ENCODE measurements at regions not wholly inside any gene's neighbourhood (a gene's known extent, or its start where the extent isn't known, plus 50 kb on each side); places are given as distances from the start of the nearest gene placed in this dataset.

DNA sequence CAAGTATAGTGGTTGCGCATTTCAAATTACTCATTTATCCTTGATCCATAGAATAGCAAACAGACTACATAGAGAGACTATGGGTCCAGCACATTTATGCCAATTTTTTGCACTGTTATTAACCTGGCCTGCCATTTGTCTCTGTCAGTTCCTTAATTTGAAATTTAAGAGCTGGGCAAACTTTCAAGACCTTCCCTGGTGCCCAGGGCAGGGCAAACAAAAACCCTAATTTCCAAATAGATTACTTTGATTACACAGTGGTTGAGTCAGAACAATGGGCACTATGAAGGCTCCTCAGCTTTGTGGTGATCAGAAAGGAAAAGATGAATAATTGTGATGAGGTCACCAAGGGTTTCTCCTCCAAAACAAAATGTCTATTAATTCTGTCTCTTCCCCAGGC, 80.6 kb downstream of the TNFSF18 start:
- H3K27me3 ChIP-seq (ENCODE audit: control insufficient read depth, insufficient read depth, low read length): no peaks in the 10 kb centered on the region
- no peak for DNase-seq (ENCODE audit: low read depth)
- H3K36me3 ChIP-seq (ENCODE audit: control insufficient read depth, insufficient read depth, low read length): no peaks in the 10 kb centered on the region
- no peak overlapping the region for H3K4me3 ChIP-seq (ENCODE audit: low read depth, low read length)
- TF ChIP-seq, protein P1, sequence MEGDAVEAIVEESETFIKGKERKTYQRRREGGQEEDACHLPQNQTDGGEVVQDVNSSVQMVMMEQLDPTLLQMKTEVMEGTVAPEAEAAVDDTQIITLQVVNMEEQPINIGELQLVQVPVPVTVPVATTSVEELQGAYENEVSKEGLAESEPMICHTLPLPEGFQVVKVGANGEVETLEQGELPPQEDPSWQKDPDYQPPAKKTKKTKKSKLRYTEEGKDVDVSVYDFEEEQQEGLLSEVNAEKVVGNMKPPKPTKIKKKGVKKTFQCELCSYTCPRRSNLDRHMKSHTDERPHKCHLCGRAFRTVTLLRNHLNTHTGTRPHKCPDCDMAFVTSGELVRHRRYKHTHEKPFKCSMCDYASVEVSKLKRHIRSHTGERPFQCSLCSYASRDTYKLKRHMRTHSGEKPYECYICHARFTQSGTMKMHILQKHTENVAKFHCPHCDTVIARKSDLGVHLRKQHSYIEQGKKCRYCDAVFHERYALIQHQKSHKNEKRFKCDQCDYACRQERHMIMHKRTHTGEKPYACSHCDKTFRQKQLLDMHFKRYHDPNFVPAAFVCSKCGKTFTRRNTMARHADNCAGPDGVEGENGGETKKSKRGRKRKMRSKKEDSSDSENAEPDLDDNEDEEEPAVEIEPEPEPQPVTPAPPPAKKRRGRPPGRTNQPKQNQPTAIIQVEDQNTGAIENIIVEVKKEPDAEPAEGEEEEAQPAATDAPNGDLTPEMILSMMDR (IDR thresholded peaks at IDR 0.05; ENCODE audit: insufficient read depth, low read length, poor library complexity, severe bottlenecking): no peak

DNA sequence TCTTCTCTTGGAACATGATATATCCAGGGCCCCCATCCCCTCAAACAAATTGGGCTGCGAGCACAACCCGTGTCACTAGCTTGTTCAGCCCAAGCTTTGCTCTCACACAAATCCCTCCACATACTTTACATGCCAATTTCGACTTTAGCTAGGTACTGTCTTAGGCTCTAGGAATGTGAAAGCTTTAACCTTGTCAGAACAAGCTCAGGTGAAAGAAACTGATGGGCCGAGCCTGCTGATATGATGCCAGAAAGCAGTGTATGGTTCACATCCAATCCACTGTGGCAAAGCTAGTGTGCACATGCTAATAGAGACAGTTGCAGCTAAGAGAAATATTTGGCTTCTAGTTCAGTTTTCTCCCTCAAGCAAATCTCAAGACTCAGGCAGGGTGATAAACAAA, 79.5 kb downstream of the TNFSF18 start:
- TF ChIP-seq, protein P1 (IDR thresholded peaks at IDR 0.05; ENCODE audit: insufficient read depth, low read length, poor library complexity, severe bottlenecking): no peak
- Histone ChIP-seq H3K27me3 (ENCODE audit: control insufficient read depth, insufficient read depth, low read length) (no peaks in the 10 kb centered on the region), H3K4me3 (ENCODE audit: low read depth, low read length) (no peak overlapping the region), H3K36me3 (ENCODE audit: control insufficient read depth, insufficient read depth, low read length) (no peaks in the 10 kb centered on the region)
- no peak for DNase-seq (ENCODE audit: low read depth)

DNA sequence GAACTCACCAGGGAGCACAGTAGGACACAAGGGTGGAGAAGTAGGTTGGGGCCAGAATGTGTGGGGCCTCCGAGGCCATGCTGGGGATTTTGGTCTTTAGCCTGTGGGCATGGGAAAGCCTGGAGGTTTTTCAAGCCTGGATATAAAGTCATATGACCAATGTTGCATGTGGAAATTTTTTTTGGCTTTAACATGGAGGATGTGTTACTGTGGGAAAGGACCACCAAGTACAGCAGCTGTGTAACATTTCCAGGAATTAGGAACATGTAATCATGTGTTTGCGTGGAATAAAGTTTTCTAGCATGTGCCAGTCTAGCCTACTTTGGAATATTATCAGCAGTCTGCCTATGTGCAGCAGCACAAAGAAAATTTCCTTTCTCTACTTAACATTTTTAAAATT, 78.5 kb downstream of the TNFSF18 start:
- Histone ChIP-seq H3K27me3 (ENCODE audit: control insufficient read depth, insufficient read depth, low read length) (no peaks in the 10 kb centered on the region), H3K4me3 (ENCODE audit: low read depth, low read length) (no peak overlapping the region), H3K36me3 (ENCODE audit: control insufficient read depth, insufficient read depth, low read length) (no peaks in the 10 kb centered on the region)
- DNase-seq (ENCODE audit: low read depth): no peak
- TF ChIP-seq, protein P1 (IDR thresholded peaks at IDR 0.05; ENCODE audit: insufficient read depth, low read length, poor library complexity, severe bottlenecking): no peak

DNA sequence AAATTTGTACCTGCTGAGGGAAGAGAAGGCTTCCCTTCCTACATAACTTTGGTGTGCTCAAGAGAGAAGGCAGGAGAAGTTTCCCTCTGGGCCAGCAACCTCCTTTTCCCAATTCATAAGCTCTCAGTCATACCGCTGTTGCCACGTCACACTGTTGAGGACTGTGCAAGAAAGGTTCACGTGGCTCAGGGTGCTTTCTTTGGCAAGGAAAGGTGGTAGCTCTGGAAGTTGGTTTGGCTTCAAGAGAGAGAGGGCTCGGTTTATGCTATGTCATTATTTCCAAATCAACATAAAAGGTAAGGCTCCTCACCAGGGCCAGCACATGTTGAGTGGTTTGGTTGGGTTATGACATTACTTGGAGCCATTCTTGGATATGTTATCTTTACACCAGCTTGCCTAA, 77.3 kb downstream of the TNFSF18 start:
- H3K4me3 ChIP-seq (ENCODE audit: low read depth, low read length): no peak overlapping the region
- TF ChIP-seq, protein P1 (IDR thresholded peaks at IDR 0.05; ENCODE audit: insufficient read depth, low read length, poor library complexity, severe bottlenecking): no peak
- no peaks in the 10 kb centered on the region for H3K27me3 ChIP-seq (ENCODE audit: control insufficient read depth, insufficient read depth, low read length)
- DNase-seq (ENCODE audit: low read depth): no peak
- H3K36me3 ChIP-seq (ENCODE audit: control insufficient read depth, insufficient read depth, low read length): no peaks in the 10 kb centered on the region

DNA sequence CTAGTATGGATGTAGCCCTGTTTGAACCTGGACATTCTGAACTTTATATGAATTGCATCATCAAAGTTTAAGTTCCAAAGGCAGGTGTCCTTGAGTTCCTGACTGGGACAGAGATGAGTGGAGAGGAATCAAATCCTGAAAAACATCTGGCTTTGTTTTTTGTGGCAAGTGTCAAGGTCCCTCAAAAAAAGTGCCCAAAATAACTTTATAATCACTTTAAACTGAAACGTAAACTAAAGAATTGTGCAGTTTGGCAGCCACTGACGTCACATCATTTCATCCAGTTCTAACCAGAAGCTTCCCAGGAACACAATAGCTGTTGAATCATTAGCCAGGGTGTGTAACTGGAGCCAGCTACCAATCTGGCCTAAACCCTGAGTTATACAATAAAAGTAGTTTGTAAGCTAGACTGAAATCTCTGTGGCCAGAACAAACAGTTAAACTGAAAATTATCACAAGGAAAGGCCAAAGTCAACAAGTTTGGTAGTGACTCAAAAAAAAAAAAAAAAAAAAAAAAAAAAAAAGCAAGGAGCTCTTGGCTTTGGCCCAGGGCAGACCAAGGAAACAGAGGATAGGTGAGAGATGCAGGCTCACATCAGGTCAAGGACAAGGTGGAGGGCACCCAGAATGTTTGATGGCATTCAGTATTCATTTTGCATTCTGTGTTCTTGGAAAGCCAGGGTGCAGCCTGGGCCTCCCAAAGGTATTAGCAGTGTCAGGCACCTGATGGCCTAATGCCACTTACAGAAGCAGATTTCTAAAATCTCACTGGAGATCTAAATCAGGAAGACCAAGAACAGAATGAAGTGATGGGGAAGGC, 74.3 kb downstream of the TNFSF18 start:
- no peaks in the 10 kb centered on the region for H3K27me3 ChIP-seq (ENCODE audit: control insufficient read depth, insufficient read depth, low read length)
- DNase-seq (ENCODE audit: low read depth): peak; percentile 94
- H3K4me3 ChIP-seq (ENCODE audit: low read depth, low read length): no peak overlapping the region
- TF ChIP-seq, protein P1 (IDR thresholded peaks at IDR 0.05; ENCODE audit: insufficient read depth, low read length, poor library complexity, severe bottlenecking): no peak
- no peaks in the 10 kb centered on the region for H3K36me3 ChIP-seq (ENCODE audit: control insufficient read depth, insufficient read depth, low read length)
